BJ (cell line): ENCODE measurements at regions not wholly inside any gene's neighbourhood (a gene's known extent, or its start where the extent isn't known, plus 50 kb on each side); places are given as distances from the start of the nearest gene placed in this dataset.

Experiments used
- CTCF ChIA-PET: fragments of 350-600 bp; formaldehyde crosslinking; extraction: SDS; loops from one replicate; lab custom pipeline; 2021; ENCODE audit warnings: antibody characterized with exemption, inconsistent platforms; lab: Yijun Ruan, JAX
- POLR2A ChIA-PET: fragments of 300-600 bp; sonication (Branson Sonifier 250); formaldehyde crosslinking; extraction: SDS; loops from one replicate; lab custom pipeline; 2021; ENCODE audit warnings: antibody characterized with exemption; lab: Charles Lee
- DNase-seq: peaks from one replicate; pipeline ENCODE4 v3.0.0-alpha.2; 2011; ENCODE audit warnings: low read depth
- H3K27me3 ChIP-seq: 2 replicates; pipeline ENCODE4 v1.6.0; 2011; ENCODE audit warnings: low read length; ENCODE audit not compliant: control insufficient read depth, insufficient read depth
- H3K36me3 ChIP-seq: 2 replicates; pipeline ENCODE4 v1.5.1; 2011; ENCODE audit warnings: low read length; ENCODE audit not compliant: control insufficient read depth, insufficient read depth
- H3K4me3 ChIP-seq: 2 replicates; pipeline ENCODE4 v1.5.1; 2011; ENCODE audit warnings: low read depth, mild to moderate bottlenecking, control low read depth, low read length
- TF ChIP-seq, protein P1 (sequence below): IDR thresholded peaks from 2 replicates; pipeline ENCODE4 v1.5.1; 2011; ENCODE audit warnings: low read depth, mild to moderate bottlenecking, control low read depth, inconsistent platforms, low read length, moderate library complexity; ENCODE audit not compliant: insufficient read depth

DNA sequence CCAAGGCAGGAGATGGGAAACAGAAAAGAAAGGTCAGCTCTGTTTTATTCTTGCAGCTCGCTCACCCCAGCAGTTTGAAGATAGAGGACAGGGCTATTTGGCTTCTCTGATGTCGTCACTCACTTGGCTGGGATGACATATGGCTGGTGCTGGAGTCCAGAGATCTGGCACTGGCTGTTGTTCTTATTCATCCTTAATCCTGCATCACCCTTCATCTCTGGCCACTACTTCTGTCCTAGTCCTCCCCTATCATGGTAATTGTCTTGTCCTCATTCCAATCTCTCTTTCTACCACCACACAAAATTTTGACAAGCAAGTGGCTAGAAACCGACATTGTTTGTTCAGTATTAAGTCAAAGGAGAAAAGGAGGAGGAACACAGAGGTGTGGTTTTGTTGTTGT is 103.8 kb upstream of the PDE4B start:
- H3K36me3 ChIP-seq: no peaks in the 10 kb centered on the region
- TF ChIP-seq, protein P1, sequence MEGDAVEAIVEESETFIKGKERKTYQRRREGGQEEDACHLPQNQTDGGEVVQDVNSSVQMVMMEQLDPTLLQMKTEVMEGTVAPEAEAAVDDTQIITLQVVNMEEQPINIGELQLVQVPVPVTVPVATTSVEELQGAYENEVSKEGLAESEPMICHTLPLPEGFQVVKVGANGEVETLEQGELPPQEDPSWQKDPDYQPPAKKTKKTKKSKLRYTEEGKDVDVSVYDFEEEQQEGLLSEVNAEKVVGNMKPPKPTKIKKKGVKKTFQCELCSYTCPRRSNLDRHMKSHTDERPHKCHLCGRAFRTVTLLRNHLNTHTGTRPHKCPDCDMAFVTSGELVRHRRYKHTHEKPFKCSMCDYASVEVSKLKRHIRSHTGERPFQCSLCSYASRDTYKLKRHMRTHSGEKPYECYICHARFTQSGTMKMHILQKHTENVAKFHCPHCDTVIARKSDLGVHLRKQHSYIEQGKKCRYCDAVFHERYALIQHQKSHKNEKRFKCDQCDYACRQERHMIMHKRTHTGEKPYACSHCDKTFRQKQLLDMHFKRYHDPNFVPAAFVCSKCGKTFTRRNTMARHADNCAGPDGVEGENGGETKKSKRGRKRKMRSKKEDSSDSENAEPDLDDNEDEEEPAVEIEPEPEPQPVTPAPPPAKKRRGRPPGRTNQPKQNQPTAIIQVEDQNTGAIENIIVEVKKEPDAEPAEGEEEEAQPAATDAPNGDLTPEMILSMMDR: no peak
- no peak overlapping the region for H3K4me3 ChIP-seq
- H3K27me3 ChIP-seq: no peaks in the 10 kb centered on the region; the same call in 1 of the 2 replicates
- ChIA-PET CTCF (interaction anchor here (0.9 to 3.8 kb wide), 6 partner anchors 11 to 629 kb away, joined by 3 to 22 read pairs (median 4); no protein-coding TSS in a partner anchor), POLR2A (no interaction called here)
- no peak for DNase-seq

DNA sequence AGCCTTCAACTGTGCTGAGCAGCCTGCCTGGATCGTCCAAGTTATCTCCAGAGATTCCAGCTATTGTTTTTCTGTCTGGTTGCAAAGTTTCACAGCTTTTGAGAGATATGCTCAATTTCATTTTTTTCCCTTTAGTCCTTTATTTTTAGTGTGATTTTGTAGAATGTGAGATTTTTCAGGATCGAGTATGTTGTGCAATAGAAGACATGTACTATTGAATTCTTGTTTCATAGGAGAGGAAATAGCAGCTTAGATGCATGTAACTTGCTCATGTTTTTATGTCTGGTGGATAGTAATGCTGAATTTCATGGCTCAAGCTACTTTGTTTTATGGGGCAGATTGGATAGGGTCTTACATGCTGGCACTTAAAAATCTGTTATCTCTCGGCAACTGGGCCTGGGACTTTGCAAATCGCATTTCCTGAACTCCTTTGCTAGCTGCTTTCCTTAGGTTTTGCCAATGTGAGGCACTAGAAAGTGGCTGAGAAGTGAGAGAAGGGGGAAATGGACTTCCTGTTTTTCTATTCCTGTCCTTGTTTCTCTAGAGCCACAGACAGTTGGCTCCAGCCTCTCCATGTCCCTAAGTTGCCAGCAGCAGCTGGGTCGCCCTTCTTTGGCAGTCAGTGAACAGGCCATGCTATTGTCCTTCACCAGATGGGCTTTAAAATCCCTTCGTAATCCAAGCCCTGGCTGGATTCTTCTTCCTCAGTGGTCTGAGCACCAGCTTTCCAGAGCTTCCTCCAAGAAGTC is 101.4 kb upstream of the PDE4B start:
- Histone ChIP-seq H3K27me3 (no peaks in the 10 kb centered on the region; the same call in 1 of the 2 replicates), H3K36me3 (no peaks in the 10 kb centered on the region), H3K4me3 (no peak overlapping the region)
- TF ChIP-seq, protein P1: no peak
- ChIA-PET CTCF (interaction anchor here (0.5 to 1.6 kb wide), 8 partner anchors 10 to 631 kb away, joined by 3 to 4 read pairs (median 3); no protein-coding TSS in a partner anchor), POLR2A (interaction anchor here (0.6 kb wide), 1 partner anchor 454 kb away, joined by 3 read pairs; no protein-coding TSS in a partner anchor)
- no peak for DNase-seq

DNA sequence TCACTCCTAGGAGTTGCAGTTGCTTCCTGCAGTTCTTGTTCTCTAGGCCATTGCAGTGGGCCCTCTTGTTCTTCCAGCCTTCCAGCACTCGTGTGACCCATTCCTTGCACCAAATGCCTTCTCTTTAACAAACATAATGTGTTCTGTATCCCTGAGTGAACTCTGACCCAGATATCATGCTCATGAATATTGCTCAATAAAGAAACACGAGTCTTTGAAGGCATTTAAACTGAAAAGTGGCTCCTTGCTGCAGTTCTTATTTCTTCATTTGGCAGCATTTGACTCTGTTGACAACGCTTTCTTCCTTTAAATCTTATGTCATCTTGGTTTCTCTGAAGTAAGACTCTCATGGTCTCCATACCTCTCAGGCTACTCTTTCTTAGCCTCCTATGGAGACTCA is 100.7 kb upstream of the PDE4B start:
- POLR2A ChIA-PET: no interaction called here
- H3K27me3 ChIP-seq: no peaks in the 10 kb centered on the region; the same call in 1 of the 2 replicates
- CTCF ChIA-PET: interaction anchor here (0.5 to 1.4 kb wide), 4 partner anchors 257 to 632 kb away, joined by 3 to 4 read pairs (median 3); no protein-coding TSS in a partner anchor
- no peak overlapping the region for H3K4me3 ChIP-seq
- H3K36me3 ChIP-seq: no peaks in the 10 kb centered on the region
- no peak for DNase-seq
- TF ChIP-seq, protein P1: no peak

DNA sequence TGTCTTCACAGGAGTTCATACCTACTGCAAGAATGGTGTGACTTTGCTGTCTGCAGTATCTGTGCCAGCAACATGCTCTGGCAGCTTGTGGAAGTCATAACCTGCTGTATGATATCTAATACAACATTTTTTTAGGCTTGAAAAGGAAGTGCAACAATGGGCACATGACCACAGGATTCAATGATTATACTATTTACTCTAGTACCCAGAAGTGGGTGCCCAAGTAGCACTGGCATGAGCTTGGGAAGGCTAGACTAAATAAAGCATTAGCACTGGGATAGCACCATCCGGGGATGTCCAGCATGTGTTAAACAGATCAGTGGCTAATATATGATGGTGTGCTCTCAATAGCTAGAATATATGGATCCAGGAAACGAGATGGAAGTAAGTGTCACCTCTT is 98.6 kb upstream of the PDE4B start:
- TF ChIP-seq, protein P1: no peak
- H3K36me3 ChIP-seq: no peaks in the 10 kb centered on the region
- DNase-seq: no peak
- H3K4me3 ChIP-seq: no peak overlapping the region
- no peaks in the 10 kb centered on the region; the same call in 1 of the 2 replicates for H3K27me3 ChIP-seq
- ChIA-PET POLR2A (interaction anchor here (0.5 kb wide), 1 partner anchor 64 kb away, joined by 3 read pairs; no protein-coding TSS in a partner anchor), CTCF (interaction anchor here (1.3 kb wide), 1 partner anchor 10 kb away, joined by 4 read pairs; no protein-coding TSS in a partner anchor)

DNA sequence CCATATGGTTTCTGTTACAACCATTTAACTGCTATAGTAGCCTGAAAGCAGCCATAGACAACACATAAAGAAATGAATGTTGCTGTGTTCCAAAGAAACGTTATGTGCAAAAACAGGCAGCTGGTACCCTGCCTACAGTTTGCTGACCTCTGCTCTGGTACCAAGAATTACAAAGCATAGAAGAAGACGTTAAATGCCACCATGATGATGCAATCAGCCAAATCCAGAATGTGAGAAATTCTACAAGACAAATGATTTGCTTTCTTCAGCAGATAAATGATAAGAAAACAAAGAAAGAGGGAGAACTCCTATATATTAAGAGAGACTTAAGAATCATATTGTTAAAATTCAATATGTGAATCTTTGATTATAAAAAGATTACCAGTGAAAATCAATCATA is 97.8 kb upstream of the PDE4B start:
- DNase-seq: no peak
- Histone ChIP-seq H3K4me3 (no peak overlapping the region), H3K27me3 (no peaks in the 10 kb centered on the region; the same call in none of the 2 replicates), H3K36me3 (no peaks in the 10 kb centered on the region)
- TF ChIP-seq, protein P1: no peak
- ChIA-PET CTCF (no interaction called here), POLR2A (no interaction called here)
